Tibial artery (tissue), 4 donors: ENCODE measurements at regions not wholly inside any gene's neighbourhood (a gene's known extent, or its start where the extent isn't known, plus 50 kb on each side); places are given as distances from the start of the nearest gene placed in this dataset.

Source experiments
- DNase-seq, 2 donors: peaks; one replicate each; pipeline ENCODE4 v3.0.0-alpha.2; 2019
- H3K27ac ChIP-seq, 2 donors: fragments of 200-600 bp; sonication (generic) in 1 of 2; 1 replicate in 1 of 2; 2 replicates in 1 of 2; pipeline ENCODE4 v1.5.1; 2018 to 2019; ENCODE audit warnings: mild to moderate bottlenecking in 1 of 2
- H3K27me3 ChIP-seq, 2 donors: fragments of 200-600 bp; sonication (generic) in 1 of 2; one replicate each; pipeline versions ENCODE4 v1.5.1 to v1.6.0; 2016 to 2019
- H3K36me3 ChIP-seq, 3 donors: fragments of 200-600 bp; sonication (generic) in 2 of 3; one replicate each; pipeline ENCODE4 v1.5.1; 2016 to 2019; ENCODE audit warnings: mild to moderate bottlenecking in 2 of 3
- H3K4me1 ChIP-seq, 4 donors: fragments of 200-600 bp; sonication (generic) in 2 of 4; 1 replicate in 3 of 4; 2 replicates in 1 of 4; pipeline ENCODE4 v1.5.1; 2016 to 2019
- H3K4me3 ChIP-seq, 2 donors: fragments of 200-600 bp; sonication (generic) in 1 of 2; 1 replicate in 1 of 2; 2 replicates in 1 of 2; pipeline ENCODE4 v1.5.1; 2018 to 2019; ENCODE audit warnings: mild to moderate bottlenecking in 2 of 2
- H3K9me3 ChIP-seq, 3 donors: fragments of 200-600 bp; sonication (generic) in 1 of 3; one replicate each; pipeline ENCODE4 v1.5.1; 2016 to 2019
- intact Hi-C: fragments of 100-400 bp; cut with DNase I; formaldehyde crosslinking; loops from one replicate; pipeline ENCODE4 v1.15.0; 2023; ENCODE audit warnings: low total_unique reads
- TF ChIP-seq, protein P1 (sequence below), 2 experiments: fragments of 200-600 bp in 1 of 2; fragments of 450-650 bp in 1 of 2; IDR thresholded peaks; one replicate each; pipeline ENCODE4 v1.5.1; 2017 to 2019; ENCODE audit warnings: antibody characterized with exemption in 2 of 2, mild to moderate bottlenecking in 1 of 2, moderate library complexity in 1 of 2

DNA sequence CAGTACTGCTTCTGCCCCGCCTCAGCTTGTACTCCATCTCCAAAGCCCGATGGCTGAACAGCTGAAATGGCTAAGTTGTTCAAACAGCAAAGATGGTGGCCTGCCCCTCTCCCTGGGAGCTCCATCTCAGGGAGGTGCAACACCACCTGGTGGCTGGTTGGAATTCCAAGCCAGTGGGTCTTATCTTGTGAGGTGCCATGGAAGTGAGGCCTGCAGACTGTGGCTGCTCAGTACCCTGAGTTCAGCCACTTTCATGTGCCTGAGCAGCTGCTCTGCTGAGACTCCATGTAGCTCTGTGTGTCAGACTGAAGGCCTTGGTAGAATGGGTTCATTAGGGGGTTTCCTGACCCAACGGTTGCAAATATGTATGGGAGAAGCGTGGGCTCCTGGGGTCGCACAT, 67.3 kb upstream of the SPRY2 start:
- intact Hi-C loops, result no loop called here
- no peaks in the 10 kb centered on the region for H3K4me1 ChIP-seq
- TF ChIP-seq, protein P1, sequence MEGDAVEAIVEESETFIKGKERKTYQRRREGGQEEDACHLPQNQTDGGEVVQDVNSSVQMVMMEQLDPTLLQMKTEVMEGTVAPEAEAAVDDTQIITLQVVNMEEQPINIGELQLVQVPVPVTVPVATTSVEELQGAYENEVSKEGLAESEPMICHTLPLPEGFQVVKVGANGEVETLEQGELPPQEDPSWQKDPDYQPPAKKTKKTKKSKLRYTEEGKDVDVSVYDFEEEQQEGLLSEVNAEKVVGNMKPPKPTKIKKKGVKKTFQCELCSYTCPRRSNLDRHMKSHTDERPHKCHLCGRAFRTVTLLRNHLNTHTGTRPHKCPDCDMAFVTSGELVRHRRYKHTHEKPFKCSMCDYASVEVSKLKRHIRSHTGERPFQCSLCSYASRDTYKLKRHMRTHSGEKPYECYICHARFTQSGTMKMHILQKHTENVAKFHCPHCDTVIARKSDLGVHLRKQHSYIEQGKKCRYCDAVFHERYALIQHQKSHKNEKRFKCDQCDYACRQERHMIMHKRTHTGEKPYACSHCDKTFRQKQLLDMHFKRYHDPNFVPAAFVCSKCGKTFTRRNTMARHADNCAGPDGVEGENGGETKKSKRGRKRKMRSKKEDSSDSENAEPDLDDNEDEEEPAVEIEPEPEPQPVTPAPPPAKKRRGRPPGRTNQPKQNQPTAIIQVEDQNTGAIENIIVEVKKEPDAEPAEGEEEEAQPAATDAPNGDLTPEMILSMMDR (IDR thresholded peaks at IDR 0.05), result no peak
- H3K27me3 ChIP-seq, result no peaks in the 10 kb centered on the region
- DNase-seq, result no peak
- no peaks in the 10 kb centered on the region for H3K36me3 ChIP-seq
- peaks cover 0 to 20% (median 0%) of the 10 kb centered on the region in 3 donors for H3K9me3 ChIP-seq
- no peak overlapping the region for H3K4me3 ChIP-seq
- no peak overlapping the region for H3K27ac ChIP-seq

DNA sequence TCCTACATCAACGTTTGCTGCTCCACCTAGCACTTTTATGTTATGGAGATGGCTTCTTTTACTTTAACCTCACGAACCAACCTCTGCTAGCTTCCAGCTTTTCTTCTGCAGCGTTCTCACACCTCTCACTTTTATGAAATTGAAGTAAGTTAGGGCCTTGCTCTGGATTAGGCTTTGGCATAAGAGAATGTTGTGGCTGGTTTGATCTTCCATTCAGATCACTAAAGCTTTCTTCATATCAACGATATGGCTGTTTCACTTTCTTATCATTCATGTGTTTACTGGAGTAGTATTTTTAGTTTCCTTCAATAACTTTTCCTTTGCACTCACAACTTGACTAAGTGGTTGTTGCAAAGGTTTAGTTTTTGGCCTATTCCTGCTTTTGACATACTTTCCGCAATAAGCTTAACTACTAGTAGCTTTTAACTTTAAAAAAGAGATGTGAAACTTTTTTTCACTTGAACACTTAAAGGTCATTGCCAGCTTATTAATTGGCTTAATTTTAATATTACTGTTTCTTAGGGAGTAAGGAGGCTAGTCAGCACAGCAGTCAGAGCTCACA, 60.0 kb upstream of the SPRY2 start:
- DNase-seq, result no peak
- Histone ChIP-seq H3K9me3 (peaks cover 0 to 20% (median 0%) of the 10 kb centered on the region in 3 donors), H3K27me3 (no peaks in the 10 kb centered on the region), H3K27ac (no peak overlapping the region), H3K4me1 (no peaks in the 10 kb centered on the region), H3K36me3 (no peaks in the 10 kb centered on the region), H3K4me3 (no peak overlapping the region)
- TF ChIP-seq, protein P1 (IDR thresholded peaks at IDR 0.05), result no peak
- intact Hi-C loops, result no loop called here

DNA sequence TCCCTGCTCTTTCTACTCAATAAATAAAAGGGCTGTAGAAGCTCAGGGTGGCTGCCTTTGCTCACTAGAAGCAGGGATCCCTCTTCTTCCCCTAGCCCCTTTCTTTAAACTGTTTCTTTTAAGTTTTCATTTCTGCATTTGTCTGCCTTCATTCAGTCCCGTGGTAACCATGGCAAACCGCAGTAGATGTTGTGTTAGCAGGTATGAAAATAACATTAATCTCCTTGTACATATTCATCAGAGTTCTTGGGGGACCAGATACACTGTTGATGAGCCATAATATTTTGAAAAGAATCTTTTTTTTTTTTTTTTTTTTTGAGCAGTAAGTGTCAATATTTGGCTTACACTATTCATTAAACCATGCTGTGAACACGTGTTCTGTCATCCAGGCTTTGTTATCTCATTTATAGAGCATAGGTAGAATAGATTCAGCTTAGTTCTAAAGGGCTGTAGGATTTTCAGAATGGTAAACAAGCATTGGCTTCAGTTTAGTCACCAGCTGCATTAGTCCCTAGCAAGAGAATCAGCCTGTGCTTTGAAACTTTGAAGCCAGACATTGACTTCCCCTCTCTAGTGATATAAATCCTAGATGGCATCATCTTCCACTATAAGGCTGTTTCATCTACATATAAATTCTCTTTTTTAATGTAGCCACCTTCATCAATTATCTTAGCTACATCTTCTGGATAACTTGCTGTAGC, 59.4 kb upstream of the SPRY2 start:
- intact Hi-C loops, result no loop called here
- Histone ChIP-seq H3K9me3 (peaks cover 0 to 17% (median 0%) of the 10 kb centered on the region in 3 donors), H3K36me3 (no peaks in the 10 kb centered on the region), H3K4me1 (no peaks in the 10 kb centered on the region), H3K27ac (no peak overlapping the region), H3K27me3 (no peaks in the 10 kb centered on the region), H3K4me3 (no peak overlapping the region)
- DNase-seq, result no peak
- TF ChIP-seq, protein P1 (IDR thresholded peaks at IDR 0.05), result no peak

DNA sequence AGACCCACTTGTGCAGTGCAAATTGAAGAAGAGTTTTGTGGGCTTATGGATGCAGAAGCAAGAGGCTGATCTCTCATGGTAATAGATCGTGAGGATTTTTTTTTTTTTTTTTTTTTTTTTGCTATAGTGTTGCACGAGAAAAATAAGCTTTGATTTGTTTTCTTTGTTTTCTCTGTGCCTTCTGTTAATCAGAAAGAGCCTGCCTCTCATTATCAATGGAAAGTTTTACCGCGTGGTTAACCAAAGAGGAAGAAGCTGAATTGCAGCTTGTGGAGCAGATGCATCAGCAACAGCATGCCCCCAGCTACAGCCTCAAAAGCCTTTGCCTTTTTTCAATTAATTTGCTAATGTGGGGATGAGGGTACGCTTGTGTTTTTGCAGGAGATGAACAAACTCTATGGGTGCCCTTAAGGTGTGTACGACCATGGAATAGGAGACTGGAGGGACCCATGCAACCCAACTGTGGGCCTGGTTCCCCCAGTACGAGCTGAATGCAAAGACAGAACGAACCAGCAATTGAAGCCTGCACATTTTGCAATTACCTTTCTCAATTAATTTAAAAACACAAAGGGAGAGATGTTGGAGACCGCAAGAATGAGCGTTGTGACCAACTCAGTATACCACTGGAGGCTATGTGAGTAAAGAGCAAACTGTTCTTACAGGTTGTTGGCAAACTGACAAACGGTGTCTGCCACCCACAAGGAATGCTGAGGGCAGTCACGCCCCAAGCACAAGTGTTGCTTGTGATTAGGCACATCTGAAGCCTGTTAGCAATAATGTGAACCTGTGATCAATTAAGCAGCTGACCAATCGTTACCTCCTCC, 58.6 kb upstream of the SPRY2 start:
- Histone ChIP-seq H3K27me3 (no peaks in the 10 kb centered on the region), H3K4me1 (no peaks in the 10 kb centered on the region), H3K36me3 (no peaks in the 10 kb centered on the region), H3K4me3 (no peak overlapping the region), H3K27ac (no peak overlapping the region), H3K9me3 (peaks cover 0 to 14% (median 0%) of the 10 kb centered on the region in 3 donors)
- intact Hi-C loops, result no loop called here
- TF ChIP-seq, protein P1 (IDR thresholded peaks at IDR 0.05), result no peak
- DNase-seq, result no peak
